ENCODE measurements at regions not wholly inside any gene's neighbourhood (a gene's known extent, or its start where the extent isn't known, plus 50 kb on each side); places are given as distances from the start of the nearest gene placed in this dataset.

GRCh38 chr3:72093992-72094334, 309.0 kb upstream of the PROK2 start:
- Histone ChIP-seq H3K4me1 (ENCODE audit: control insufficient read depth in 2 of 2, insufficient read depth in 1 of 2, low read depth in 1 of 2, low read length in 2 of 2) (no peaks in the 10 kb centered on the region), H3K36me3 (replicated peaks in 1 of 2; ENCODE audit: control insufficient read depth in 2 of 2, insufficient read depth in 2 of 2, low read length in 2 of 2) (no peaks in the 10 kb centered on the region), H2BK120ac (ENCODE audit: low read depth, low read length) (no peak overlapping the region), H2BK15ac (ENCODE audit: low read length) (no peak overlapping the region), H4K8ac (ENCODE audit: low read depth, low read length) (no peak overlapping the region), H3K9ac (ENCODE audit: low read depth, low read length, poor library complexity) (no peak overlapping the region), H3K4ac (ENCODE audit: low read length) (no peak overlapping the region), H3K27ac (replicated peaks; ENCODE audit: low read length) (no peak overlapping the region), H4K91ac (ENCODE audit: low read depth, low read length, poor library complexity) (no peak overlapping the region), H2AFZ (ENCODE audit: low read length) (no peak overlapping the region), H3K14ac (ENCODE audit: low read length) (no peak overlapping the region), H3K4me2 (ENCODE audit: insufficient read depth, low read length, poor library complexity, severe bottlenecking) (no peak overlapping the region), H2BK12ac (ENCODE audit: low read length) (no peak overlapping the region), H2AK5ac (ENCODE audit: low read depth, low read length) (no peak overlapping the region), H3K23ac (ENCODE audit: low read depth, low read length, poor library complexity) (no peak overlapping the region), H3K27me3 (ENCODE audit: control insufficient read depth in 3 of 3, insufficient read depth in 3 of 3, low read depth in 1 of 3, low read length in 3 of 3) (peaks cover 0 to 5% (median 0%) of the 10 kb centered on the region in 3 experiments), H3K9me3 (replicated peaks in 1 of 2; ENCODE audit: control insufficient read depth in 2 of 2, insufficient read depth in 1 of 2, low read depth in 1 of 2, low read length in 2 of 2) (peaks cover 0 to 1% of the 10 kb centered on the region in 2 donors), H2BK5ac (ENCODE audit: low read length) (no peak overlapping the region), H3K79me1 (ENCODE audit: low read depth, low read length) (no peaks in the 10 kb centered on the region), H3K4me3 (ENCODE audit: low read length in 2 of 2) (no peak overlapping the region), H3K18ac (ENCODE audit: low read length) (no peak overlapping the region)
- no peak for DNase-seq (ENCODE audit: low spot score)
- WGBS, 2 donors (ENCODE audit: extremely low coverage in 2 of 2, insufficient read length in 2 of 2, insufficient replicate concordance in 1 of 2), result no CpG with 5 or more reads among the region's 3 CpGs

- Histone ChIP-seq H2BK120ac (ENCODE audit: low read depth, low read length) (no peak overlapping the region), H3K4ac (ENCODE audit: low read length) (no peak overlapping the region), H3K4me3 (ENCODE audit: low read length in 2 of 2) (no peak overlapping the region), H2AK5ac (ENCODE audit: low read depth, low read length) (no peak overlapping the region), H3K9me3 (replicated peaks in 1 of 2; ENCODE audit: control insufficient read depth in 2 of 2, insufficient read depth in 1 of 2, low read depth in 1 of 2, low read length in 2 of 2) (peaks cover 0 to 1% of the 10 kb centered on the region in 2 donors), H3K36me3 (replicated peaks in 1 of 2; ENCODE audit: control insufficient read depth in 2 of 2, insufficient read depth in 2 of 2, low read length in 2 of 2) (no peaks in the 10 kb centered on the region), H4K91ac (ENCODE audit: low read depth, low read length, poor library complexity) (no peak overlapping the region), H2BK12ac (ENCODE audit: low read length) (no peak overlapping the region), H3K9ac (ENCODE audit: low read depth, low read length, poor library complexity) (no peak overlapping the region), H4K8ac (ENCODE audit: low read depth, low read length) (no peak overlapping the region), H3K79me1 (ENCODE audit: low read depth, low read length) (no peaks in the 10 kb centered on the region), H2BK5ac (ENCODE audit: low read length) (no peak overlapping the region), H3K27ac (replicated peaks; ENCODE audit: low read length) (no peak overlapping the region), H3K14ac (ENCODE audit: low read length) (no peak overlapping the region), H2BK15ac (ENCODE audit: low read length) (no peak overlapping the region), H3K4me1 (ENCODE audit: control insufficient read depth in 2 of 2, insufficient read depth in 1 of 2, low read depth in 1 of 2, low read length in 2 of 2) (no peaks in the 10 kb centered on the region), H3K27me3 (ENCODE audit: control insufficient read depth in 3 of 3, insufficient read depth in 3 of 3, low read depth in 1 of 3, low read length in 3 of 3) (peaks cover 0 to 5% (median 0%) of the 10 kb centered on the region in 3 experiments), H3K23ac (ENCODE audit: low read depth, low read length, poor library complexity) (no peak overlapping the region), H3K4me2 (ENCODE audit: insufficient read depth, low read length, poor library complexity, severe bottlenecking) (no peak overlapping the region), H3K18ac (ENCODE audit: low read length) (no peak overlapping the region), H2AFZ (ENCODE audit: low read length) (no peak overlapping the region)
- WGBS, 2 donors (ENCODE audit: extremely low coverage in 2 of 2, insufficient read length in 2 of 2, insufficient replicate concordance in 1 of 2), result no CpG with 5 or more reads among the region's 10 CpGs
- DNase-seq (ENCODE audit: low spot score), result no peak
These were observed 308.5 kb upstream of the PROK2 start for GRCh38 chr3:72093270-72093991.

GRCh38 chr3:72092778-72093177, 307.8 kb upstream of the PROK2 start:
- Histone ChIP-seq H3K27me3 (ENCODE audit: control insufficient read depth in 3 of 3, insufficient read depth in 3 of 3, low read depth in 1 of 3, low read length in 3 of 3) (peaks cover 0 to 5% (median 0%) of the 10 kb centered on the region in 3 experiments), H3K4me1 (ENCODE audit: control insufficient read depth in 2 of 2, insufficient read depth in 1 of 2, low read depth in 1 of 2, low read length in 2 of 2) (no peaks in the 10 kb centered on the region), H3K4me2 (ENCODE audit: insufficient read depth, low read length, poor library complexity, severe bottlenecking) (no peak overlapping the region), H2AFZ (ENCODE audit: low read length) (no peak overlapping the region), H2BK5ac (ENCODE audit: low read length) (no peak overlapping the region), H3K4ac (ENCODE audit: low read length) (no peak overlapping the region), H2BK120ac (ENCODE audit: low read depth, low read length) (no peak overlapping the region), H3K27ac (replicated peaks; ENCODE audit: low read length) (no peak overlapping the region), H3K79me1 (ENCODE audit: low read depth, low read length) (no peaks in the 10 kb centered on the region), H3K18ac (ENCODE audit: low read length) (no peak overlapping the region), H2AK5ac (ENCODE audit: low read depth, low read length) (no peak overlapping the region), H3K36me3 (replicated peaks in 1 of 2; ENCODE audit: control insufficient read depth in 2 of 2, insufficient read depth in 2 of 2, low read length in 2 of 2) (no peaks in the 10 kb centered on the region), H3K14ac (ENCODE audit: low read length) (no peak overlapping the region), H3K23ac (ENCODE audit: low read depth, low read length, poor library complexity) (no peak overlapping the region), H3K9me3 (replicated peaks in 1 of 2; ENCODE audit: control insufficient read depth in 2 of 2, insufficient read depth in 1 of 2, low read depth in 1 of 2, low read length in 2 of 2) (peaks cover 0 to 1% of the 10 kb centered on the region in 2 donors), H2BK15ac (ENCODE audit: low read length) (no peak overlapping the region), H2BK12ac (ENCODE audit: low read length) (no peak overlapping the region), H3K9ac (ENCODE audit: low read depth, low read length, poor library complexity) (no peak overlapping the region), H4K8ac (ENCODE audit: low read depth, low read length) (no peak overlapping the region), H4K91ac (ENCODE audit: low read depth, low read length, poor library complexity) (no peak overlapping the region), H3K4me3 (ENCODE audit: low read length in 2 of 2) (no peak overlapping the region)
- DNase-seq (ENCODE audit: low spot score), result no peak
- WGBS, 2 donors (ENCODE audit: extremely low coverage in 2 of 2, insufficient read length in 2 of 2, insufficient replicate concordance in 1 of 2), result no CpG with 5 or more reads among the region's 7 CpGs

- no peak overlapping the region for H4K91ac ChIP-seq (ENCODE audit: low read depth, low read length, poor library complexity)
- H4K8ac ChIP-seq (ENCODE audit: low read depth, low read length), result no peak overlapping the region
- DNase-seq (ENCODE audit: low spot score), result no peak
- H2BK15ac ChIP-seq (ENCODE audit: low read length), result no peak overlapping the region
- H3K36me3 ChIP-seq (replicated peaks in 1 of 2; ENCODE audit: control insufficient read depth in 2 of 2, insufficient read depth in 2 of 2, low read length in 2 of 2), result no peaks in the 10 kb centered on the region
- WGBS, 2 donors (ENCODE audit: extremely low coverage in 2 of 2, insufficient read length in 2 of 2, insufficient replicate concordance in 1 of 2), result no CpG with 5 or more reads among the region's 12 CpGs
- no peaks in the 10 kb centered on the region for H3K4me1 ChIP-seq (ENCODE audit: control insufficient read depth in 2 of 2, insufficient read depth in 1 of 2, low read depth in 1 of 2, low read length in 2 of 2)
- no peak overlapping the region for H3K27ac ChIP-seq (replicated peaks; ENCODE audit: low read length)
- no peak overlapping the region for H3K4ac ChIP-seq (ENCODE audit: low read length)
- H3K14ac ChIP-seq (ENCODE audit: low read length), result no peak overlapping the region
- H2AK5ac ChIP-seq (ENCODE audit: low read depth, low read length), result no peak overlapping the region
- H2AFZ ChIP-seq (ENCODE audit: low read length), result no peak overlapping the region
- no peaks in the 10 kb centered on the region for H3K79me1 ChIP-seq (ENCODE audit: low read depth, low read length)
- H3K4me3 ChIP-seq (ENCODE audit: low read length in 2 of 2), result no peak overlapping the region
- H2BK12ac ChIP-seq (ENCODE audit: low read length), result no peak overlapping the region
- H3K18ac ChIP-seq (ENCODE audit: low read length), result no peak overlapping the region
- H3K9me3 ChIP-seq (replicated peaks in 1 of 2; ENCODE audit: control insufficient read depth in 2 of 2, insufficient read depth in 1 of 2, low read depth in 1 of 2, low read length in 2 of 2), result no peaks in the 10 kb centered on the region
- H3K27me3 ChIP-seq (ENCODE audit: control insufficient read depth in 3 of 3, insufficient read depth in 3 of 3, low read depth in 1 of 3, low read length in 3 of 3), result peaks cover 0 to 4% (median 0%) of the 10 kb centered on the region in 3 experiments
- H3K23ac ChIP-seq (ENCODE audit: low read depth, low read length, poor library complexity), result no peak overlapping the region
- no peak overlapping the region for H3K4me2 ChIP-seq (ENCODE audit: insufficient read depth, low read length, poor library complexity, severe bottlenecking)
- no peak overlapping the region for H2BK5ac ChIP-seq (ENCODE audit: low read length)
- H3K9ac ChIP-seq (ENCODE audit: low read depth, low read length, poor library complexity), result no peak overlapping the region
- H2BK120ac ChIP-seq (ENCODE audit: low read depth, low read length), result no peak overlapping the region
These were observed 303.6 kb upstream of the PROK2 start for GRCh38 chr3:72088486-72089025.

Data from neuronal stem cell (in vitro differentiated cells).